GM23338 (cell line): ENCODE measurements at regions not wholly inside any gene's neighbourhood (a gene's known extent, or its start where the extent isn't known, plus 50 kb on each side); places are given as distances from the start of the nearest gene placed in this dataset.

Experiments
- CREB1 ChIP-seq: fragments of 250-450 bp; sonication (Bioruptor Pico); IDR thresholded peaks from 2 replicates; pipeline ENCODE4 v1.5.0; 2020; ENCODE audit warnings: low read depth, mild to moderate bottlenecking, moderate library complexity
- EZH2 ChIP-seq: fragments of 200-600 bp; sonication (generic); IDR thresholded peaks from one replicate; pipeline ENCODE4 v1.8.0; 2017; ENCODE audit warnings: antibody characterized with exemption, mild to moderate bottlenecking, low read depth; ENCODE audit not compliant: unreplicated experiment
- EZH2phosphoT487 ChIP-seq: fragments of 200-600 bp; sonication (generic); IDR thresholded peaks from one replicate; pipeline ENCODE4 v1.8.1; 2018; ENCODE audit warnings: antibody characterized with exemption; ENCODE audit not compliant: unreplicated experiment
- JUNB ChIP-seq: IDR thresholded peaks from one replicate; pipeline ENCODE4 v1.6.1; 2016; ENCODE audit warnings: antibody characterized with exemption; ENCODE audit not compliant: unreplicated experiment
- NANOG ChIP-seq: IDR thresholded peaks from 2 replicates; pipeline ENCODE4 v1.6.1; 2016; ENCODE audit warnings: antibody characterized with exemption, borderline replicate concordance
- POLR2AphosphoS5 ChIP-seq: IDR thresholded peaks from 2 replicates; pipeline ENCODE4 v1.6.1; 2016; ENCODE audit warnings: antibody characterized with exemption, low read depth
- STAT1 ChIP-seq: IDR thresholded peaks from one replicate; pipeline ENCODE4 v1.6.1; 2016; ENCODE audit warnings: antibody characterized with exemption; ENCODE audit not compliant: unreplicated experiment
- ZNF114 ChIP-seq: fragments of 250-450 bp; sonication (Bioruptor Pico); IDR thresholded peaks from 2 replicates; pipeline ENCODE4 v1.5.0; 2020; ENCODE audit warnings: mild to moderate bottlenecking, moderate library complexity
- ZNF331 ChIP-seq: fragments of 250-450 bp; sonication (Bioruptor Pico); IDR thresholded peaks from 2 replicates; pipeline ENCODE4 v1.5.0; 2020; ENCODE audit warnings: low read depth, mild to moderate bottlenecking, moderate library complexity
- TF ChIP-seq, protein P1 (sequence below), 2 experiments: fragments of 200-600 bp in 1 of 2; sonication (generic) in 1 of 2; conservative IDR thresholded peaks; 2 replicates each; pipeline versions ENCODE4 v1.5.1 to v1.6.1; 2016 to 2017; ENCODE audit warnings: antibody characterized with exemption in 2 of 2, low read depth in 2 of 2, mild to moderate bottlenecking in 2 of 2, moderate library complexity in 1 of 2
- TF ChIP-seq, protein P2 (sequence below): IDR thresholded peaks from one replicate; pipeline ENCODE4 v1.6.1; 2018; ENCODE audit warnings: antibody characterized with exemption; ENCODE audit not compliant: unreplicated experiment
- TF ChIP-seq, protein P3 (sequence below): IDR thresholded peaks from 2 replicates; pipeline ENCODE4 v1.6.1; 2016; ENCODE audit warnings: antibody characterized with exemption

DNA sequence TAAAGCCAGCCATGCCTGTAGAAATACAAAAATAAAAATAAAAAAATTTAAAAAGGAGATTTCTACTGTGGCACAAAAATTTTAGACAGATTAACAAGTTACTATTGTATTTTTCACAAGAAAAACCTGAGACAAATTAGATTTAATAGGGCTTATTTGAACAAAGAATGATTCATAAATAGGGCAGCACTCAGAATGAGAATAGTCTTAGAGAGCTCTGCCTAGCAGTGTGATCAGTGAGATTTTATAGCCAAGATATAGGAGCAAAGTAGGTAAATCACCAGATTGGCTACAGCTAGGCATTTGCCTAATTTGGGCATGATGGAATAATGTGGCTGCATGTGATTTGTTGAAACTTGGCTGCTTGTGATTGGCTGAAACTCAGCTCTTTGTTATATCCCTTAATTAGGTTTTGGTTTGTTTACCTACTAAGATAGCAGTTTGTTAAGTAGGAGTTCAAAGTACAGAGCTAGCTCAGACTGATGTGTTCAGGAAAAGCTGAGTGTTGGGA lies 279.7 kb upstream of the TMTC1 start:
- TF ChIP-seq EZH2phosphoT487, result no peak
- TF ChIP-seq EZH2, result no peak
- TF ChIP-seq, protein P1, sequence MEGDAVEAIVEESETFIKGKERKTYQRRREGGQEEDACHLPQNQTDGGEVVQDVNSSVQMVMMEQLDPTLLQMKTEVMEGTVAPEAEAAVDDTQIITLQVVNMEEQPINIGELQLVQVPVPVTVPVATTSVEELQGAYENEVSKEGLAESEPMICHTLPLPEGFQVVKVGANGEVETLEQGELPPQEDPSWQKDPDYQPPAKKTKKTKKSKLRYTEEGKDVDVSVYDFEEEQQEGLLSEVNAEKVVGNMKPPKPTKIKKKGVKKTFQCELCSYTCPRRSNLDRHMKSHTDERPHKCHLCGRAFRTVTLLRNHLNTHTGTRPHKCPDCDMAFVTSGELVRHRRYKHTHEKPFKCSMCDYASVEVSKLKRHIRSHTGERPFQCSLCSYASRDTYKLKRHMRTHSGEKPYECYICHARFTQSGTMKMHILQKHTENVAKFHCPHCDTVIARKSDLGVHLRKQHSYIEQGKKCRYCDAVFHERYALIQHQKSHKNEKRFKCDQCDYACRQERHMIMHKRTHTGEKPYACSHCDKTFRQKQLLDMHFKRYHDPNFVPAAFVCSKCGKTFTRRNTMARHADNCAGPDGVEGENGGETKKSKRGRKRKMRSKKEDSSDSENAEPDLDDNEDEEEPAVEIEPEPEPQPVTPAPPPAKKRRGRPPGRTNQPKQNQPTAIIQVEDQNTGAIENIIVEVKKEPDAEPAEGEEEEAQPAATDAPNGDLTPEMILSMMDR (conservative IDR thresholded peaks at IDR 0.05; ENCODE audit: low read depth in 2 of 2), result no peak
- TF ChIP-seq POLR2AphosphoS5, result no peak
- TF ChIP-seq, protein P2, sequence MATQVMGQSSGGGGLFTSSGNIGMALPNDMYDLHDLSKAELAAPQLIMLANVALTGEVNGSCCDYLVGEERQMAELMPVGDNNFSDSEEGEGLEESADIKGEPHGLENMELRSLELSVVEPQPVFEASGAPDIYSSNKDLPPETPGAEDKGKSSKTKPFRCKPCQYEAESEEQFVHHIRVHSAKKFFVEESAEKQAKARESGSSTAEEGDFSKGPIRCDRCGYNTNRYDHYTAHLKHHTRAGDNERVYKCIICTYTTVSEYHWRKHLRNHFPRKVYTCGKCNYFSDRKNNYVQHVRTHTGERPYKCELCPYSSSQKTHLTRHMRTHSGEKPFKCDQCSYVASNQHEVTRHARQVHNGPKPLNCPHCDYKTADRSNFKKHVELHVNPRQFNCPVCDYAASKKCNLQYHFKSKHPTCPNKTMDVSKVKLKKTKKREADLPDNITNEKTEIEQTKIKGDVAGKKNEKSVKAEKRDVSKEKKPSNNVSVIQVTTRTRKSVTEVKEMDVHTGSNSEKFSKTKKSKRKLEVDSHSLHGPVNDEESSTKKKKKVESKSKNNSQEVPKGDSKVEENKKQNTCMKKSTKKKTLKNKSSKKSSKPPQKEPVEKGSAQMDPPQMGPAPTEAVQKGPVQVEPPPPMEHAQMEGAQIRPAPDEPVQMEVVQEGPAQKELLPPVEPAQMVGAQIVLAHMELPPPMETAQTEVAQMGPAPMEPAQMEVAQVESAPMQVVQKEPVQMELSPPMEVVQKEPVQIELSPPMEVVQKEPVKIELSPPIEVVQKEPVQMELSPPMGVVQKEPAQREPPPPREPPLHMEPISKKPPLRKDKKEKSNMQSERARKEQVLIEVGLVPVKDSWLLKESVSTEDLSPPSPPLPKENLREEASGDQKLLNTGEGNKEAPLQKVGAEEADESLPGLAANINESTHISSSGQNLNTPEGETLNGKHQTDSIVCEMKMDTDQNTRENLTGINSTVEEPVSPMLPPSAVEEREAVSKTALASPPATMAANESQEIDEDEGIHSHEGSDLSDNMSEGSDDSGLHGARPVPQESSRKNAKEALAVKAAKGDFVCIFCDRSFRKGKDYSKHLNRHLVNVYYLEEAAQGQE, result no peak
- no peak for TF ChIP-seq CREB1 (CRISPR knock-in tag)
- no peak for TF ChIP-seq ZNF331 (CRISPR knock-in tag)
- TF ChIP-seq, protein P3, sequence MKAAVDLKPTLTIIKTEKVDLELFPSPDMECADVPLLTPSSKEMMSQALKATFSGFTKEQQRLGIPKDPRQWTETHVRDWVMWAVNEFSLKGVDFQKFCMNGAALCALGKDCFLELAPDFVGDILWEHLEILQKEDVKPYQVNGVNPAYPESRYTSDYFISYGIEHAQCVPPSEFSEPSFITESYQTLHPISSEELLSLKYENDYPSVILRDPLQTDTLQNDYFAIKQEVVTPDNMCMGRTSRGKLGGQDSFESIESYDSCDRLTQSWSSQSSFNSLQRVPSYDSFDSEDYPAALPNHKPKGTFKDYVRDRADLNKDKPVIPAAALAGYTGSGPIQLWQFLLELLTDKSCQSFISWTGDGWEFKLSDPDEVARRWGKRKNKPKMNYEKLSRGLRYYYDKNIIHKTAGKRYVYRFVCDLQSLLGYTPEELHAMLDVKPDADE, result no peak
- TF ChIP-seq NANOG, result no peak
- TF ChIP-seq JUNB, result no peak
- no peak for TF ChIP-seq ZNF114
- TF ChIP-seq STAT1, result no peak
